DND-41 (cell line): ENCODE measurements at regions not wholly inside any gene's neighbourhood (a gene's known extent, or its start where the extent isn't known, plus 50 kb on each side); places are given as distances from the start of the nearest gene placed in this dataset.

Experiments used
- CTCF ChIP-seq: IDR thresholded peaks from 2 replicates; pipeline ENCODE4 v1.5.1; 2012; ENCODE audit warnings: borderline replicate concordance, low read length, moderate library complexity, mild to moderate bottlenecking; ENCODE audit not compliant: poor library complexity, severe bottlenecking; ENCODE audit errors: extremely low read depth
- EZH2 ChIP-seq: IDR thresholded peaks from 3 replicates; pipeline ENCODE4 v1.6.1; 2012; ENCODE audit warnings: borderline replicate concordance, low read depth, mild to moderate bottlenecking, moderate library complexity, low read length, inconsistent platforms; ENCODE audit not compliant: severe bottlenecking

GRCh38 chr1:29912425-29912824 is 676.1 kb downstream of the PTPRU start:
- TF ChIP-seq EZH2 (no peak), CTCF (peak; percentile 54)
